ENCODE measurements at regions not wholly inside any gene's neighbourhood (a gene's known extent, or its start where the extent isn't known, plus 50 kb on each side); places are given as distances from the start of the nearest gene placed in this dataset.

- Histone ChIP-seq H3K36me3 (ENCODE audit: control insufficient read depth, insufficient read depth, low read length) (no peaks in the 10 kb centered on the region), H3K27me3 (ENCODE audit: control insufficient read depth, insufficient read depth, low read length) (no peaks in the 10 kb centered on the region), H3K4me3 (ENCODE audit: low read depth, low read length) (no peak overlapping the region)
- FAIRE-seq (no peak), DNase-seq (ENCODE audit: low read depth) (no peak)
- TF ChIP-seq, protein P1, sequence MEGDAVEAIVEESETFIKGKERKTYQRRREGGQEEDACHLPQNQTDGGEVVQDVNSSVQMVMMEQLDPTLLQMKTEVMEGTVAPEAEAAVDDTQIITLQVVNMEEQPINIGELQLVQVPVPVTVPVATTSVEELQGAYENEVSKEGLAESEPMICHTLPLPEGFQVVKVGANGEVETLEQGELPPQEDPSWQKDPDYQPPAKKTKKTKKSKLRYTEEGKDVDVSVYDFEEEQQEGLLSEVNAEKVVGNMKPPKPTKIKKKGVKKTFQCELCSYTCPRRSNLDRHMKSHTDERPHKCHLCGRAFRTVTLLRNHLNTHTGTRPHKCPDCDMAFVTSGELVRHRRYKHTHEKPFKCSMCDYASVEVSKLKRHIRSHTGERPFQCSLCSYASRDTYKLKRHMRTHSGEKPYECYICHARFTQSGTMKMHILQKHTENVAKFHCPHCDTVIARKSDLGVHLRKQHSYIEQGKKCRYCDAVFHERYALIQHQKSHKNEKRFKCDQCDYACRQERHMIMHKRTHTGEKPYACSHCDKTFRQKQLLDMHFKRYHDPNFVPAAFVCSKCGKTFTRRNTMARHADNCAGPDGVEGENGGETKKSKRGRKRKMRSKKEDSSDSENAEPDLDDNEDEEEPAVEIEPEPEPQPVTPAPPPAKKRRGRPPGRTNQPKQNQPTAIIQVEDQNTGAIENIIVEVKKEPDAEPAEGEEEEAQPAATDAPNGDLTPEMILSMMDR (IDR thresholded peaks at IDR 0.05; ENCODE audit: insufficient read depth, low read length, severe bottlenecking): no peak
These were observed 80.9 kb upstream of the SYT6 start for GRCh38 chr1:114234408-114235124.

- no peak for DNase-seq (ENCODE audit: low read depth)
- H3K4me3 ChIP-seq (ENCODE audit: low read depth, low read length): no peak overlapping the region
- no peaks in the 10 kb centered on the region for H3K36me3 ChIP-seq (ENCODE audit: control insufficient read depth, insufficient read depth, low read length)
- no peaks in the 10 kb centered on the region for H3K27me3 ChIP-seq (ENCODE audit: control insufficient read depth, insufficient read depth, low read length)
- TF ChIP-seq, protein P1 (IDR thresholded peaks at IDR 0.05; ENCODE audit: insufficient read depth, low read length, severe bottlenecking): no peak
- no peak for FAIRE-seq
These were observed 79.0 kb upstream of the SYT6 start for GRCh38 chr1:114232691-114233090.

DNA sequence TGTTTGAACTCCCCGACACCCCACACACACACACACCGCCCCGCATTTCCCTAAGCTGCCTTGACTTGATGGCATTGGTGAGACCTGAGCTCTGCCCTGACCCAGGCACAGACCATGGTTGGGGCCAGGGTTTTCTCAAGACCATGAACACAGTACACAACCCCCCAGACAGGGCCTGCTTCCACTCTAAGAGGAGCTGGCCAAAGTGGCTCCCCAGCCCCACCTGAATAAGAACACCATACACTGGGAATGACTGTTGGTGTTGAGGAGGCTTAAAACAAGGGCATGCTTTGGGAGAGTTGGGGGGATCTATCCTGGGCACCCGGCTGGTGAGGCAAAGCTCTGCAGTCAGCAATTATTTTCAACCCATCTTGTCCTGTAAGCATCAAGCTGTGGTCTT, 77.6 kb upstream of the SYT6 start:
- FAIRE-seq (no peak), DNase-seq (ENCODE audit: low read depth) (no peak)
- TF ChIP-seq, protein P1 (IDR thresholded peaks at IDR 0.05; ENCODE audit: insufficient read depth, low read length, severe bottlenecking): no peak
- Histone ChIP-seq H3K36me3 (ENCODE audit: control insufficient read depth, insufficient read depth, low read length) (no peaks in the 10 kb centered on the region), H3K4me3 (ENCODE audit: low read depth, low read length) (no peak overlapping the region), H3K27me3 (ENCODE audit: control insufficient read depth, insufficient read depth, low read length) (no peaks in the 10 kb centered on the region)

- H3K27me3 ChIP-seq (ENCODE audit: control insufficient read depth, insufficient read depth, low read length): no peaks in the 10 kb centered on the region
- no peak overlapping the region for H3K4me3 ChIP-seq (ENCODE audit: low read depth, low read length)
- DNase-seq (ENCODE audit: low read depth) (no peak), FAIRE-seq (no peak)
- TF ChIP-seq, protein P1 (IDR thresholded peaks at IDR 0.05; ENCODE audit: insufficient read depth, low read length, severe bottlenecking): no peak
- no peaks in the 10 kb centered on the region for H3K36me3 ChIP-seq (ENCODE audit: control insufficient read depth, insufficient read depth, low read length)
These were observed 75.7 kb upstream of the SYT6 start for GRCh38 chr1:114229368-114229767.

- H3K4me3 ChIP-seq (ENCODE audit: low read depth, low read length): no peak overlapping the region
- no peak for FAIRE-seq
These were observed 73.4 kb upstream of the SYT6 start for GRCh38 chr1:114227059-114227458.

More at GRCh38 chr1:114227059-114227458, 73.4 kb upstream of the SYT6 start:
- no peaks in the 10 kb centered on the region for H3K27me3 ChIP-seq (ENCODE audit: control insufficient read depth, insufficient read depth, low read length)
- no peak for DNase-seq (ENCODE audit: low read depth)
- no peaks in the 10 kb centered on the region for H3K36me3 ChIP-seq (ENCODE audit: control insufficient read depth, insufficient read depth, low read length)
- TF ChIP-seq, protein P1 (IDR thresholded peaks at IDR 0.05; ENCODE audit: insufficient read depth, low read length, severe bottlenecking): no peak
